Spleen (tissue), 7 donors: ENCODE measurements at regions not wholly inside any gene's neighbourhood (a gene's known extent, or its start where the extent isn't known, plus 50 kb on each side); places are given as distances from the start of the nearest gene placed in this dataset.
"Not testable (repeated sequence)": the region's sequence is repeated elsewhere in the genome, so short reads cannot be mapped to it uniquely, and the experiment has no call there.

Experiments used
- POLR2A ChIP-seq, 3 donors: fragments of 450-650 bp; IDR thresholded peaks; one replicate each; pipeline ENCODE4 v1.5.1; 2017; ENCODE audit warnings: antibody characterized with exemption in 3 of 3, mild to moderate bottlenecking in 1 of 3
- POLR2AphosphoS5 ChIP-seq, 3 donors: sonication (generic); formaldehyde crosslinking; IDR thresholded peaks; one replicate each; pipeline ENCODE4 v1.5.1; 2017; ENCODE audit warnings: antibody characterized with exemption in 3 of 3
- TF ChIP-seq, protein P1 (sequence below), 11 experiments: fragments of 200-600 bp in 7 of 11; fragments of 450-650 bp in 4 of 11; sonication (generic) in 4 of 11; IDR thresholded peaks in 8 of 11; conservative IDR thresholded peaks in 3 of 11; 1 replicate in 7 of 11; 2 replicates in 4 of 11; pipeline versions ENCODE4 v1.4.0 to v1.8.0; 2016 to 2021; ENCODE audit warnings: antibody characterized with exemption in 11 of 11, inconsistent platforms in 4 of 11, mild to moderate bottlenecking in 1 of 11
- donor health status: DM: no; HTN: no; CAD: no; lungs with moderate emphysema.
- donor health status: DM: no; HTN: no; CAD: no.
- donor health status: DM: no; HTN: no; CAD: no.

DNA sequence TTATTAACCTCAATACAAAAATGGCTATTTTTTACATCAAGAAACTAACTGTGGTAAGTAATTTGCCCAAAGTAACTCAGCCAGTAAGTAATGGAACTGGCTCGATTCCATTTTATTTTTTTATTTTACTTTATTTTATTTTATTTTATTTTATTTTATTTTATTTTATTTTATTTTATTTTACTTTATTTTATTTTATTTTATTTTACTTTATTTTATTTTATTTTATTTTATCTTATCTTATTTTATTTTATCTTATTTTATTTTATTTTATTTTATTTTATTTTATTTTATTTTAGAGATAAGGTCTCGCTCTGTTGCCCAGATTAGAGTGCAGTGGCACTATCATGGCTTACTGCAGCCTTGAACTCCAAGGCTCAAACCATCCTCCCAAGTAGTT lies 516.3 kb upstream of the API5 start:
- TF ChIP-seq, protein P1, sequence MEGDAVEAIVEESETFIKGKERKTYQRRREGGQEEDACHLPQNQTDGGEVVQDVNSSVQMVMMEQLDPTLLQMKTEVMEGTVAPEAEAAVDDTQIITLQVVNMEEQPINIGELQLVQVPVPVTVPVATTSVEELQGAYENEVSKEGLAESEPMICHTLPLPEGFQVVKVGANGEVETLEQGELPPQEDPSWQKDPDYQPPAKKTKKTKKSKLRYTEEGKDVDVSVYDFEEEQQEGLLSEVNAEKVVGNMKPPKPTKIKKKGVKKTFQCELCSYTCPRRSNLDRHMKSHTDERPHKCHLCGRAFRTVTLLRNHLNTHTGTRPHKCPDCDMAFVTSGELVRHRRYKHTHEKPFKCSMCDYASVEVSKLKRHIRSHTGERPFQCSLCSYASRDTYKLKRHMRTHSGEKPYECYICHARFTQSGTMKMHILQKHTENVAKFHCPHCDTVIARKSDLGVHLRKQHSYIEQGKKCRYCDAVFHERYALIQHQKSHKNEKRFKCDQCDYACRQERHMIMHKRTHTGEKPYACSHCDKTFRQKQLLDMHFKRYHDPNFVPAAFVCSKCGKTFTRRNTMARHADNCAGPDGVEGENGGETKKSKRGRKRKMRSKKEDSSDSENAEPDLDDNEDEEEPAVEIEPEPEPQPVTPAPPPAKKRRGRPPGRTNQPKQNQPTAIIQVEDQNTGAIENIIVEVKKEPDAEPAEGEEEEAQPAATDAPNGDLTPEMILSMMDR (IDR thresholded peaks at IDR 0.05 in 8 of 11, conservative IDR thresholded peaks at IDR 0.05 in 3 of 11): not testable (repeated sequence)
- not testable (repeated sequence) for TF ChIP-seq POLR2AphosphoS5, POLR2A (IDR thresholded peaks at IDR 0.05)
